Endothelial cell of umbilical vein (primary cell): ENCODE measurements at regions not wholly inside any gene's neighbourhood (a gene's known extent, or its start where the extent isn't known, plus 50 kb on each side); places are given as distances from the start of the nearest gene placed in this dataset.

Experiments
- BruUV-seq: library from RNA; stranded (reverse); fragments of 400-500 nt; replicated peaks from 2 replicates; lab custom pipeline; 2021; lab: Mats Ljungman, UMichigan
- CTCF ChIA-PET: fragments of 300-600, 350-600 bp; sonication (Branson Sonifier 250); formaldehyde crosslinking; loops from one replicate; lab custom pipeline; 2021; ENCODE audit warnings: antibody characterized with exemption, inconsistent platforms; lab: Charles Lee
- POLR2A ChIA-PET: fragments of 300-600, 350-600 bp; sonication (Branson Sonifier 250); formaldehyde crosslinking; loops from one replicate; lab custom pipeline; 2021; ENCODE audit warnings: antibody characterized with exemption, inconsistent platforms; lab: Charles Lee
- DNase-seq: peaks from one replicate; pipeline ENCODE4 v3.0.0-alpha.2; 2011; ENCODE audit warnings: low read depth, low spot score
- FAIRE-seq: peaks from 2 replicates; lab custom pipeline; 2011; peaks lifted over from hg19 to GRCh38; lab: Jason Lieb, UNC
- H2AFZ ChIP-seq: 2 replicates; pipeline ENCODE4 v1.6.0; 2012; ENCODE audit warnings: low read depth, low read length, control low read depth, inconsistent platforms
- H3K27ac ChIP-seq: 2 replicates; pipeline ENCODE4 v1.5.1; 2011; ENCODE audit warnings: low read depth, mild to moderate bottlenecking, control low read depth, low read length, moderate library complexity; ENCODE audit not compliant: insufficient read depth
- H3K27me3 ChIP-seq, 2 experiments: 2 replicates each; pipeline versions ENCODE4 v1.6.0 to v1.6.1; 2011; ENCODE audit warnings: low read length in 2 of 2, mixed read lengths in 1 of 2; ENCODE audit not compliant: control insufficient read depth in 2 of 2, insufficient read depth in 2 of 2
- H3K36me3 ChIP-seq, 2 experiments: 2 replicates in 1 of 2; 3 replicates in 1 of 2; pipeline ENCODE4 v1.5.1; 2011; ENCODE audit warnings: low read length in 2 of 2, mild to moderate bottlenecking in 1 of 2, moderate library complexity in 1 of 2; ENCODE audit not compliant: control insufficient read depth in 2 of 2, insufficient read depth in 2 of 2; ENCODE audit errors: extremely low read depth in 1 of 2
- H3K4me1 ChIP-seq: 3 replicates; pipeline ENCODE4 v1.5.1; 2011; ENCODE audit warnings: mild to moderate bottlenecking, low read length; ENCODE audit not compliant: control insufficient read depth, insufficient read depth; ENCODE audit errors: extremely low read depth
- H3K4me2 ChIP-seq: 2 replicates; pipeline ENCODE4 v1.6.1; 2011; ENCODE audit warnings: low read length, control low read depth, mixed read lengths; ENCODE audit not compliant: insufficient read depth
- H3K4me3 ChIP-seq, 3 experiments: fragments of 200-600 bp in 1 of 3; sonication (generic), shearing (Covaris generic) in 1 of 3; replicated peaks in 1 of 3; 2 replicates each; pipeline ENCODE4 v1.5.1; 2011 to 2016; ENCODE audit warnings: control low read depth in 3 of 3, low read length in 3 of 3, mild to moderate bottlenecking in 2 of 3, inconsistent platforms in 1 of 3, low read depth in 1 of 3, moderate library complexity in 1 of 3; ENCODE audit not compliant: insufficient read depth in 1 of 3
- H3K79me2 ChIP-seq: 2 replicates; pipeline ENCODE4 v1.6.0; 2012; ENCODE audit warnings: low read length, inconsistent platforms; ENCODE audit not compliant: control insufficient read depth, insufficient read depth
- H3K9ac ChIP-seq: replicated peaks from 2 replicates; pipeline ENCODE3; 2011; ENCODE audit warnings: low read length, control low read depth; ENCODE audit not compliant: insufficient read depth; ENCODE audit errors: extremely low read depth
- H3K9me1 ChIP-seq: replicated peaks from 3 replicates; pipeline ENCODE4 v1.6.0; 2011; ENCODE audit warnings: mild to moderate bottlenecking, low read length; ENCODE audit not compliant: control insufficient read depth, insufficient read depth; ENCODE audit errors: extremely low read depth
- H3K9me3 ChIP-seq: replicated peaks from 2 replicates; pipeline ENCODE4 v1.5.1; 2012; ENCODE audit warnings: low read length, inconsistent platforms; ENCODE audit not compliant: control insufficient read depth, insufficient read depth
- H4K20me1 ChIP-seq: replicated peaks from 2 replicates; pipeline ENCODE3; 2011; ENCODE audit warnings: mild to moderate bottlenecking, low read length; ENCODE audit not compliant: control insufficient read depth, insufficient read depth; ENCODE audit errors: extremely low read depth
- EZH2 ChIP-seq: IDR thresholded peaks from 2 replicates; pipeline ENCODE4 v1.6.1; 2012; ENCODE audit warnings: borderline replicate concordance, low read depth, mild to moderate bottlenecking, moderate library complexity, low read length, inconsistent platforms; ENCODE audit not compliant: severe bottlenecking
- FOS ChIP-seq: IDR thresholded peaks from 2 replicates; pipeline ENCODE4 v1.6.1; 2011; ENCODE audit warnings: mild to moderate bottlenecking, low read length, moderate library complexity, borderline replicate concordance; ENCODE audit not compliant: insufficient read depth
- GATA2 ChIP-seq: IDR thresholded peaks from 2 replicates; pipeline ENCODE4 v1.7.0; 2011; ENCODE audit warnings: low read depth, mild to moderate bottlenecking, moderate library complexity, mixed read lengths, low read length; ENCODE audit not compliant: insufficient read length, insufficient read depth
- JUN ChIP-seq: IDR thresholded peaks from 2 replicates; pipeline ENCODE4 v1.6.1; 2011; ENCODE audit warnings: borderline replicate concordance, low read depth; ENCODE audit not compliant: insufficient read length, insufficient read depth
- MYC ChIP-seq: IDR thresholded peaks from one replicate; pipeline ENCODE4 v1.6.1; 2011; ENCODE audit warnings: mild to moderate bottlenecking, low read depth, low read length
- POLR2A ChIP-seq: IDR thresholded peaks from 2 replicates; pipeline ENCODE4 v1.6.1; 2012; ENCODE audit warnings: low read depth, mild to moderate bottlenecking, control low read depth, low read length
- POLR2AphosphoS5 ChIP-seq: IDR thresholded peaks from 2 replicates; pipeline ENCODE4 v1.6.1; 2012; ENCODE audit warnings: low read depth, mild to moderate bottlenecking, control low read depth, low read length, moderate library complexity; ENCODE audit not compliant: insufficient read depth
- dilution Hi-C: fragments of 300-500 bp; cut with MboI; formaldehyde crosslinking; loops from one replicate; pipeline ENCODE4 v1.15.0; 2019; ENCODE audit warnings: low sequenced_read_pairs; ENCODE audit not compliant: extremely low pct_ligation_motif_present
- intact Hi-C: fragments of 100-400 bp; cut with micrococcal nuclease; formaldehyde crosslinking; loops from one replicate; pipeline ENCODE4 v1.10.0; 2022
- TF ChIP-seq, protein P1 (sequence below), 2 donors: IDR thresholded peaks; 1 replicate in 1 of 2; 2 replicates in 1 of 2; pipeline ENCODE4 v1.5.1; 2011; ENCODE audit warnings: low read length in 2 of 2, mild to moderate bottlenecking in 2 of 2, moderate library complexity in 2 of 2, control low read depth in 1 of 2, inconsistent platforms in 1 of 2, low read depth in 1 of 2; ENCODE audit not compliant: insufficient read depth in 1 of 2; ENCODE audit errors: extremely low read depth in 1 of 2
- TF ChIP-seq, protein P2 (sequence below): IDR thresholded peaks from 2 replicates; pipeline ENCODE4 v1.6.1; 2011; ENCODE audit not compliant: insufficient read depth, insufficient read length

DNA sequence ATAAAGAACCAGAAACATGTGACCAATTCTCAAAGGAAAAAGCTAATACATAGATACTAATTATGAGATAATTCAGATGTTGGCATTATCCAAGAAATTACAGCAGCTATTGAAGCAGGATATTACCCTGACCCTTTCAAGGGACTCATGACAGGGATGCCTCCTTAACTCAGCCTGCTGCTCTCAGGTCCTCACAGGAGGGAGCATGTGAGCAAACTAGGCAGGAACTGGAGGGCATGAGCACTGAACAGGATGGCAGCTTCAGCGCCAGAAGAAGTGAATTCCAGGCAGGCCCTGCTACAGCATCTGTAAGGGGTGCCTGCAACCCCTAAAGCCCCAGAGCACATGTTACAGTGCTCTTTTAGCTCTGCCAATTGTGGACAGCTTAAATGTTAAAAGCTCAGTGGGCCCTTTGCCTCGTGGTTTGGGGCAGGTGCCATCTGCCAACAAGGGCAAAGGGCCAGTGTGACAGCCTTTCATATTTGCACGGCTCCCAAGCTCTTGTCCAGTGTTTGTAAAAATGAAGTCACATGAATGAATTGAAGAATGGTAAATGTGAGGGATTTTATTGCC is 464.7 kb upstream of the COX7C start:
- no peak overlapping the region for H3K4me2 ChIP-seq
- H4K20me1 ChIP-seq = no peaks in the 10 kb centered on the region
- H3K79me2 ChIP-seq = no peaks in the 10 kb centered on the region
- DNase-seq (no peak), FAIRE-seq (no peak)
- H3K36me3 ChIP-seq = no peaks in the 10 kb centered on the region
- intact Hi-C loops (no loop called here), dilution Hi-C loops (no loop called here)
- no peak for TF ChIP-seq JUN
- no peak for TF ChIP-seq MYC
- no peak for TF ChIP-seq EZH2
- TF ChIP-seq, protein P1, sequence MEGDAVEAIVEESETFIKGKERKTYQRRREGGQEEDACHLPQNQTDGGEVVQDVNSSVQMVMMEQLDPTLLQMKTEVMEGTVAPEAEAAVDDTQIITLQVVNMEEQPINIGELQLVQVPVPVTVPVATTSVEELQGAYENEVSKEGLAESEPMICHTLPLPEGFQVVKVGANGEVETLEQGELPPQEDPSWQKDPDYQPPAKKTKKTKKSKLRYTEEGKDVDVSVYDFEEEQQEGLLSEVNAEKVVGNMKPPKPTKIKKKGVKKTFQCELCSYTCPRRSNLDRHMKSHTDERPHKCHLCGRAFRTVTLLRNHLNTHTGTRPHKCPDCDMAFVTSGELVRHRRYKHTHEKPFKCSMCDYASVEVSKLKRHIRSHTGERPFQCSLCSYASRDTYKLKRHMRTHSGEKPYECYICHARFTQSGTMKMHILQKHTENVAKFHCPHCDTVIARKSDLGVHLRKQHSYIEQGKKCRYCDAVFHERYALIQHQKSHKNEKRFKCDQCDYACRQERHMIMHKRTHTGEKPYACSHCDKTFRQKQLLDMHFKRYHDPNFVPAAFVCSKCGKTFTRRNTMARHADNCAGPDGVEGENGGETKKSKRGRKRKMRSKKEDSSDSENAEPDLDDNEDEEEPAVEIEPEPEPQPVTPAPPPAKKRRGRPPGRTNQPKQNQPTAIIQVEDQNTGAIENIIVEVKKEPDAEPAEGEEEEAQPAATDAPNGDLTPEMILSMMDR (IDR thresholded peaks at IDR 0.05; ENCODE audit: extremely low read depth in 1 of 2, insufficient read depth in 1 of 2, low read depth in 1 of 2, low read length in 2 of 2) = no peak
- TF ChIP-seq POLR2A = no peak
- no peak for TF ChIP-seq GATA2
- no peak for TF ChIP-seq POLR2AphosphoS5
- TF ChIP-seq, protein P2, sequence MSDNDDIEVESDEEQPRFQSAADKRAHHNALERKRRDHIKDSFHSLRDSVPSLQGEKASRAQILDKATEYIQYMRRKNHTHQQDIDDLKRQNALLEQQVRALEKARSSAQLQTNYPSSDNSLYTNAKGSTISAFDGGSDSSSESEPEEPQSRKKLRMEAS = no peak
- TF ChIP-seq FOS = no peak
- H3K27ac ChIP-seq = no peak overlapping the region
- no peaks in the 10 kb centered on the region for H3K4me1 ChIP-seq
- H3K9ac ChIP-seq = no peak overlapping the region
- no peak overlapping the region for H3K4me3 ChIP-seq
- H3K9me3 ChIP-seq = no peaks in the 10 kb centered on the region
- ChIA-PET POLR2A (no interaction called here), CTCF (no interaction called here)
- H3K9me1 ChIP-seq = no peaks in the 10 kb centered on the region
- H3K27me3 ChIP-seq = no peaks in the 10 kb centered on the region
- BruUV-seq = no TSS peak
- H2AFZ ChIP-seq = no peak overlapping the region
